NCI-H2081 (cell line): ENCODE measurements at regions not wholly inside any gene's neighbourhood (a gene's known extent, or its start where the extent isn't known, plus 50 kb on each side); places are given as distances from the start of the nearest gene placed in this dataset.

Source experiments
- DNase-seq, 2 experiments: peaks; one replicate each; lab custom pipeline; 2025; lab: John Stamatoyannopoulos, UW

- no peak for DNase-seq
Measured at GRCh38 chr4:119932277-119932676, 134.4 kb downstream of the MAD2L1 start.

GRCh38 chr4:119930546-119930945 lies 136.1 kb downstream of the MAD2L1 start:
- DNase-seq: no peak

GRCh38 chr4:119921830-119922229 lies 144.8 kb downstream of the MAD2L1 start:
- DNase-seq: no peak

DNA sequence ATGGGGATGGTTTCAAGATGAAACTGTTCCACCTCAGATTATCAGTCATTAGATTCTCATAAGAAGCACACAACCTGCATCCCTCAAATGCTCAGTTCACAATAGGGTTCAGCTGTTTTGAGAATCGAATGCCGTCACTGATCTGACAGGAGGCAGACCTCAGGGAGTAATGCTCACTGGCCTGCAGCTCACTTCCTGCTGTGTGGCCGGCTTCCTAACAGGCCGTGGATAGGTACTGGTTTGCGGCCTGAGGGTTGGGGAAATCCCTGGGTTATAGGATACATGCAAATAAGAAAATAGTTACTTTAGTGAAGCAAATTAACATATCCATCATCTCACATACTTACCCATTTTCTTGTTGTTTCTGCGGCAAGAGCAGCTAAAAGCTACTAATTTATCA lies 160.4 kb downstream of the MAD2L1 start:
- no peak for DNase-seq

DNA sequence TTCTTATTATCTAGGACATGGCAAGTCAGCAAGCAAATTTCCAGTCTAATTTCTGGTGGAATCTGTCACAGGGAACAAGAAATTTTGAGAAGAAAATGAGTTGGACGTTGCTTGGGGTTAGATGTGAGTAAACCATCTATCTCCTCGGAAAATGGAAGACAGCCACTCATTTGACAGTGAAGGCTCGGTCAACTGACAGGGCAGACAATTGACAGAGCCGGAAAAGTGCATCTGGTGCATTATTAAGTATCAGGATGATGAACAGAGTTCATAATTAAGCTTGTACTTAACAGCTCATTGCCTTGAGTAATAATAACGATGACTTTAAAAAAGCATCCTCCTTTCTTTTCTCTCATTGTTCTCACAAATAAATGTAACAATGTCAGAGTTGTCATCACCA lies 168.4 kb downstream of the MAD2L1 start:
- no peak for DNase-seq

- DNase-seq: peak; percentile 23 to 58
Measured at GRCh38 chr4:119897260-119897659, 169.4 kb downstream of the MAD2L1 start.

- DNase-seq: no peak
Measured at GRCh38 chr4:119894650-119895208, 171.9 kb downstream of the MAD2L1 start.

- no peak for DNase-seq
Measured at GRCh38 chr4:119873794-119874325, 192.8 kb downstream of the MAD2L1 start.

GRCh38 chr4:119873132-119873531 lies 193.5 kb downstream of the MAD2L1 start:
- DNase-seq: no peak

- DNase-seq: no peak
Measured at GRCh38 chr4:119872371-119873016, 194.2 kb downstream of the MAD2L1 start.

GRCh38 chr4:119870856-119871255 lies 195.8 kb downstream of the MAD2L1 start:
- no peak for DNase-seq

- DNase-seq: no peak
Measured at GRCh38 chr4:119865789-119866188, 200.9 kb downstream of the MAD2L1 start.

GRCh38 chr4:119865389-119865788 lies 201.3 kb downstream of the MAD2L1 start:
- DNase-seq: no peak

GRCh38 chr4:119861731-119862130 lies 204.9 kb downstream of the MAD2L1 start:
- DNase-seq: peak in 1 of 2 experiments; percentile 1

GRCh38 chr4:119858176-119858575 lies 208.5 kb downstream of the MAD2L1 start:
- no peak for DNase-seq

DNA sequence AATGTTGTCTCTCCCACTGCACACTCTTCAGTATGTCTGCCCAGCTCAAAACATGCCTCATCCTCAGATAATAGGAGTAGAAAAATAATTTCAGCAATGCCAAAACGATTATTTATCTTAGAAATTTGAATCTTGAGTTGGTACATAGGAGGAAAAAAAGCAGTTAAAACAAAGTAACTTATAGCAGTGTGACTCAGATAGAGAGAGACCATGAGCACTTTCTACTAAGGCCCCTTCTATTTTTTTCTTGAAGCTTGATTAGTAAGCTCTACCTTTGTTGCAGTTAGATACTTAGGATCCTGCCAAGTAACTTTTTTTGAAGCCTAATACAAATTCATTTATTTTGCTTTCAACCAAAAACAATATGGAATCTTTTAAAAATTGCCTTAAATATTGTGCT lies 212.3 kb downstream of the MAD2L1 start:
- no peak for DNase-seq

DNA sequence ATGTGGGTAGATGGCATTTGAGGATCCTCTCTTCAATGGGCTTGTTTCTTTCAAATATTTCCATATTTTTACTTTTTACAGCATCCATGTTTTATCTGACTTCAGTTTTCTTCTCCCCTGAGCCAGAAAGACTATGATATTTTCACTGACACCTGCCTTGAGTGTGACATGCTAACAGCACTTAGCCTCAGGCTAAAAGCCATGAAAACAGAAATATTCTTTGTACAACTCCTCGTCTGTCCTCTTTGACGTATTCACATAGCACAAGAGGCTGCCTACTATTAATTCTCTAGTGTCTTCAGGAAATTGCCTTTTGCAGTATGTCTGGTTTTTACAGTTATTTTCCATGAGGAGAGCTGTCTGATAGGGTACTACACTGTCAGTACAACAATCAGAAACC lies 215.0 kb downstream of the MAD2L1 start:
- no peak for DNase-seq

DNA sequence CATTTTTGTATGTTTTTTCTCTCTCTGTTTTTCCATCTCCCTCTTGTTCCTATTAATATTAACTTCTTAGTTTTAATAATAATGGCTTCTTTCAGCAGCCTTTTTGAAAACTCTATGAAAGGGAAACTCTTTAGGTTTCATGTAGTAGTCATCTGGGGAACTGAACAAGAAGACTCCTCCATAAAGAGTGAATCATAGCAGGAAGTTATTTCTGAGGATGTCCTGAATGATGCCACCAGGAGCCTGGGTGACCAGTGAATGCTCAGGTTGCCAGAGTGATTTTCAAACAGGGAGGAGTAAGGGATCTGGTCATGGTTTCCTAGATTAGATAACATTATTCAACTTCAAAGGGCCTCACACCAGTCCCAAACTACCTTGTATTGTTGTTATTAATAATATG lies 212.8 kb upstream of the PDE5A start:
- DNase-seq: no peak

DNA sequence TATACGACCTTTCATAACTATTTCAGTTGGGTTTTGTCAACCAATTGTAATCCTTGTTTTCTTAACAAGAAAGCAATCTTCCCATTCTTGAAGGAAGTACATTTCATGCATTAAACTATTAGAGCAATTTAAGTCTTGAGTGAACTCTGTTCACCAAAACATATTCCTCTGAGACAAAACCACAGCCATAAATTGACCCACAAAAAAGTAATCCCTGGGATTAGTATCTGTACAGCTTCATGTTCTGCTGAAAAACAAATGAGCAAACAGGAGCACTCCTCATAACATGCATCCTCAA lies 207.0 kb upstream of the PDE5A start:
- DNase-seq: no peak

DNA sequence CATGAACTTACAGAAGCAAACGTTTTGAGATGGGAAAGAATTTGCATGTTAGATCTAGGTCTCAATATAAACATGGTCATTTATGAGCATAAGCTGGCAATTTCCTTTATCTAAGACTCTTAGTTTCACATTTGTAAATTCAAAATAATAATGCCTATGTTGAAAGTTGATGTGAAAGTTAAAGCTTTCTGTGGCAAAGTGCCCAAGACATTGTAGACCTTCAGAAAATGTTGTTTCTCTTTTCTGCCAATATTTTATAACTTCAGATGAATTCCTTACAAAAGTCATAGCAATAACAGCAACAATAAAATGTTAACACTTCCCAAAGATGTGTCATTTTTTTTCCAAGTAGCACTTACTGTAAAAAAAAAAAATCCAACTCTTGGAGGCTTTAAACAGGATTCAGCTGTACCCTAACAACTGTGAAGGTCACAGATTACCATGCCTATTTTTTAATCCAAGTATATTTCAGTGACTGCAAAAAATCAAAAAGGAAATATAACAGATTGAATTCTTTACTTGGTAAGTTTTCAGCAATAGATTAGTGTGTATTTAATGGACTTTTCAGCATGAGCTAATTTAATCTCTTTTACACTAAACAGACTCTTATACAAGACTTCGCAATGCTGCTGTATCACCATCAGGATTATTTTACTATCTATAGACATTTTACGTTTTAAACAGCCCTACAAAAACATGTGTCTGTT lies 206.5 kb upstream of the PDE5A start:
- DNase-seq: no peak

DNA sequence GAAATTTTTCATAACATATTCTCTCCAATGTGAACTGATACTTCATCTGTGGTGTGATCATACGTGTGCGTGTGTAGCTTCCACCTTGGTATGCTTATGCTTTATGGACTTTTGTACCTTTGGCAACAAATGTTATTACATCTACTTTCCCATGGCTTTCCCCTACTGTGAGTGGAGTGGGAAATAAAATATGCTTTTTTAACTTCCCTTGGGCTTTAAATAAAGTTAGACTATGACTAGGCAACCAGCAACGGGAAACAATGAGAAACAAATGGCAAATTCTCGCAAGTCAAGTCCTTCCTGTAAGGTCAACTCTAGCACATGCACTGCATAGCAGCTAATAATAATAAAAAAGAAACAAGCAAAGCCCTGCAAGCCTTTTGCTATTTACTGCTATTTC lies 205.0 kb upstream of the PDE5A start:
- no peak for DNase-seq

- DNase-seq: no peak
Measured at GRCh38 chr4:119832776-119833175, 204.2 kb upstream of the PDE5A start.

DNA sequence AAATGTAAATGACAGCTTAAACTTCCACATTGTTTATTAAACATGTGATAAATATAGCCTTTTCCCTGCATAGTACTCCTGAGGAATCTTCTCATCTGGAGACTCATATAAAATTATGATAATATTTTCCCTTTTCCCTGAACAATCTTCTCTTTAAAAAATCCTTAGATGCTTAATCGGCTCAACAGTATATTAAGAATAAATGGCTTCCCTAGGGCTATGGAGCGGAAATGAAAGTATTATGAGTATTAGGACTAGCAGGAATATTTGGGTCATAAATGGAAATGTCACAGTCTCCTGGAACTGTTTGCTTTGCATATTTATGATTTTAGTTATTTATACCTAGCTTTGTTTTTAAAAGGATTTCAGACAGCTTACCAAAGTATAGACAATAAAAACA lies 200.7 kb upstream of the PDE5A start:
- no peak for DNase-seq

DNA sequence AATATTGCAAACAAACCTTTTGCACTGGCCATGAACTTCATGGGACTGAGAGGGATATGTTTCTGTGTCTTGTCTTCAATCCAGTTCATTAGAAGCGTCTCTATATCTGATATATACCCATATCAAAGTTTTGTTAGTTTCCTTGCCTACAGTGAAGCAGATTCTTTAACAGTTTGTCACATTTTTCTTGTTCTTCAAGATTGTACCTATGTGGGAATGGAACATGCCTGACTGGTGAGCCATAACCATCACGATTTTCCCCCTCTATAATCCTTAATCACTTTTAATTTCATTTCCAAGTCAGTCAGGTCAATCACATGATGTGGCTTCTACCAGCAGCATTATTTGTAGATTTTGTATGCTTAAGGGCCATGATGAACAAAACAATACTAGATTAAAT lies 197.1 kb upstream of the PDE5A start:
- no peak for DNase-seq
